ENCODE measurements at regions not wholly inside any gene's neighbourhood (a gene's known extent, or its start where the extent isn't known, plus 50 kb on each side); places are given as distances from the start of the nearest gene placed in this dataset.

DNA sequence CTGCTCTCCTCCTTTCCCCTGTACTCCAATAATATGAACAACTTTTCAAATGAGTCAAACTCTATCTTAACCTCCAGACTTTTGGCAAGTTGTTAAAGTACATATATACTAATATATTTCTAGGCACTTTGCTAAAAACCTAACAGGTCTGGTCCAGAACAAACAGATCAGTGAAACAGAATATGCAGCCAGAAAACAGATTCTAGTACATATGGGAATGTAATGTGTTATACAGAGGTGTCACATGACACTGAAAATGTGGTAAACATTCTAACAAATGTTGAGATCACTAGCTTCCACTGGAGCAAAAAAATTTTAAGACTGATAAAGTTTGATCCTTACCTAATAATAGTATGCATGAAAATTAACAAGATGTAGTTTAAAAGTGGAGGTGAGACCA lies 136.9 kb downstream of the OR2K2 start:
- Histone ChIP-seq H4K20me1 (ENCODE audit: control insufficient read depth, insufficient read depth) (no peaks in the 10 kb centered on the region), H3K36me3 (ENCODE audit: control insufficient read depth in 2 of 2, insufficient read depth in 2 of 2, low read length in 1 of 2) (no peaks in the 10 kb centered on the region), H2AFZ (ENCODE audit: control insufficient read depth, low read depth, low read length) (no peak overlapping the region), H3K27ac (ENCODE audit: control insufficient read depth, insufficient read depth) (no peak overlapping the region), H3K9me3 (replicated peaks; ENCODE audit: control insufficient read depth, insufficient read depth, low read length) (no peaks in the 10 kb centered on the region), H3K79me2 (ENCODE audit: control insufficient read depth, insufficient read depth, low read length) (no peaks in the 10 kb centered on the region), H3K9ac (ENCODE audit: control insufficient read depth, insufficient read depth, low read length) (no peak overlapping the region), H3K4me3 (no peak overlapping the region), H3K4me2 (ENCODE audit: control insufficient read depth, insufficient read depth) (no peak overlapping the region), H3K27me3 (replicated peaks in 1 of 2; ENCODE audit: control insufficient read depth in 2 of 2, insufficient read depth in 2 of 2, low read length in 1 of 2) (no peaks in the 10 kb centered on the region), H3K4me1 (ENCODE audit: control insufficient read depth, insufficient read depth, low read length) (no peaks in the 10 kb centered on the region)
- ATAC-seq (no peak), DNase-seq (ENCODE audit: low read depth, low spot score) (no peak), FAIRE-seq (no peak)
- intact Hi-C loops (cut with micrococcal nuclease; ENCODE audit: unreplicated experiment) = no loop called here
- ChIA-PET CTCF (interaction anchor here (1.0 kb wide), 1 partner anchor 157 kb away, joined by 3 read pairs; no protein-coding TSS in a partner anchor), RAD21 (ENCODE audit: unreplicated experiment) (no interaction called here), SMC1A (ENCODE audit: uncharacterized antibody, unreplicated experiment) (interaction anchor here (0.6 to 0.7 kb wide), 2 partner anchors 45 to 93 kb away, joined by 3 to 5 read pairs; no protein-coding TSS in a partner anchor), POLR2A (no interaction called here)
- in situ Hi-C loops (cut with MboI) = no loop called here
- BruUV-seq (replicated peaks) = no TSS peak
- TF ChIP-seq, protein P1, sequence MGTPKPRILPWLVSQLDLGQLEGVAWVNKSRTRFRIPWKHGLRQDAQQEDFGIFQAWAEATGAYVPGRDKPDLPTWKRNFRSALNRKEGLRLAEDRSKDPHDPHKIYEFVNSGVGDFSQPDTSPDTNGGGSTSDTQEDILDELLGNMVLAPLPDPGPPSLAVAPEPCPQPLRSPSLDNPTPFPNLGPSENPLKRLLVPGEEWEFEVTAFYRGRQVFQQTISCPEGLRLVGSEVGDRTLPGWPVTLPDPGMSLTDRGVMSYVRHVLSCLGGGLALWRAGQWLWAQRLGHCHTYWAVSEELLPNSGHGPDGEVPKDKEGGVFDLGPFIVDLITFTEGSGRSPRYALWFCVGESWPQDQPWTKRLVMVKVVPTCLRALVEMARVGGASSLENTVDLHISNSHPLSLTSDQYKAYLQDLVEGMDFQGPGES (IDR thresholded peaks at IDR 0.05) = no peak
- TF ChIP-seq MXI1 (IDR thresholded peaks at IDR 0.05; ENCODE audit: low read depth, low read length) = no peak
- TF ChIP-seq STAT1 (conservative IDR thresholded peaks at IDR 0.05) = no peak
- no peak for TF ChIP-seq SP1 (IDR thresholded peaks at IDR 0.05; ENCODE audit: low read depth, low read length)
- TF ChIP-seq STAT3 (IDR thresholded peaks at IDR 0.05; ENCODE audit: low read depth, low read length) = no peak
- no peak for TF ChIP-seq SUZ12 (IDR thresholded peaks at IDR 0.05; ENCODE audit: unreplicated experiment)
- no peak for TF ChIP-seq NR2F1 (conservative IDR thresholded peaks at IDR 0.05)
- no peak for TF ChIP-seq MEF2A (IDR thresholded peaks at IDR 0.05; ENCODE audit: insufficient read depth, low read depth, low read length)
- TF ChIP-seq, protein P2, sequence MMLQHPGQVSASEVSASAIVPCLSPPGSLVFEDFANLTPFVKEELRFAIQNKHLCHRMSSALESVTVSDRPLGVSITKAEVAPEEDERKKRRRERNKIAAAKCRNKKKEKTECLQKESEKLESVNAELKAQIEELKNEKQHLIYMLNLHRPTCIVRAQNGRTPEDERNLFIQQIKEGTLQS (IDR thresholded peaks at IDR 0.05; ENCODE audit: borderline replicate concordance, extremely low read depth, low read depth, low read length) = no peak
- TF ChIP-seq, protein P3, sequence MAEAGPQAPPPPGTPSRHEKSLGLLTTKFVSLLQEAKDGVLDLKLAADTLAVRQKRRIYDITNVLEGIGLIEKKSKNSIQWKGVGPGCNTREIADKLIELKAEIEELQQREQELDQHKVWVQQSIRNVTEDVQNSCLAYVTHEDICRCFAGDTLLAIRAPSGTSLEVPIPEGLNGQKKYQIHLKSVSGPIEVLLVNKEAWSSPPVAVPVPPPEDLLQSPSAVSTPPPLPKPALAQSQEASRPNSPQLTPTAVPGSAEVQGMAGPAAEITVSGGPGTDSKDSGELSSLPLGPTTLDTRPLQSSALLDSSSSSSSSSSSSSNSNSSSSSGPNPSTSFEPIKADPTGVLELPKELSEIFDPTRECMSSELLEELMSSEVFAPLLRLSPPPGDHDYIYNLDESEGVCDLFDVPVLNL (IDR thresholded peaks at IDR 0.05; ENCODE audit: low read depth, low read length) = no peak
- no peak for TF ChIP-seq SMC3 (IDR thresholded peaks at IDR 0.05; ENCODE audit: borderline replicate concordance, low read length)
- no peak for TF ChIP-seq FOXK2 (IDR thresholded peaks at IDR 0.05)
- TF ChIP-seq HCFC1 (IDR thresholded peaks at IDR 0.05; ENCODE audit: low read length) = no peak
- TF ChIP-seq KAT2A (conservative IDR thresholded peaks at IDR 0.05; ENCODE audit: control insufficient read depth, low read depth, low read length) = no peak
- TF ChIP-seq, protein P4, sequence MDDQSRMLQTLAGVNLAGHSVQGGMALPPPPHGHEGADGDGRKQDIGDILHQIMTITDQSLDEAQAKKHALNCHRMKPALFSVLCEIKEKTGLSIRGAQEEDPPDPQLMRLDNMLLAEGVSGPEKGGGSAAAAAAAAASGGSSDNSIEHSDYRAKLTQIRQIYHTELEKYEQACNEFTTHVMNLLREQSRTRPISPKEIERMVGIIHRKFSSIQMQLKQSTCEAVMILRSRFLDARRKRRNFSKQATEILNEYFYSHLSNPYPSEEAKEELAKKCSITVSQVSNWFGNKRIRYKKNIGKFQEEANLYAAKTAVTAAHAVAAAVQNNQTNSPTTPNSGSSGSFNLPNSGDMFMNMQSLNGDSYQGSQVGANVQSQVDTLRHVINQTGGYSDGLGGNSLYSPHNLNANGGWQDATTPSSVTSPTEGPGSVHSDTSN (IDR thresholded peaks at IDR 0.05; ENCODE audit: insufficient replicate concordance, low read depth, low read length) = no peak
- TF ChIP-seq GATAD2B (conservative IDR thresholded peaks at IDR 0.05; ENCODE audit: low read depth) = no peak
- TF ChIP-seq, protein P5, sequence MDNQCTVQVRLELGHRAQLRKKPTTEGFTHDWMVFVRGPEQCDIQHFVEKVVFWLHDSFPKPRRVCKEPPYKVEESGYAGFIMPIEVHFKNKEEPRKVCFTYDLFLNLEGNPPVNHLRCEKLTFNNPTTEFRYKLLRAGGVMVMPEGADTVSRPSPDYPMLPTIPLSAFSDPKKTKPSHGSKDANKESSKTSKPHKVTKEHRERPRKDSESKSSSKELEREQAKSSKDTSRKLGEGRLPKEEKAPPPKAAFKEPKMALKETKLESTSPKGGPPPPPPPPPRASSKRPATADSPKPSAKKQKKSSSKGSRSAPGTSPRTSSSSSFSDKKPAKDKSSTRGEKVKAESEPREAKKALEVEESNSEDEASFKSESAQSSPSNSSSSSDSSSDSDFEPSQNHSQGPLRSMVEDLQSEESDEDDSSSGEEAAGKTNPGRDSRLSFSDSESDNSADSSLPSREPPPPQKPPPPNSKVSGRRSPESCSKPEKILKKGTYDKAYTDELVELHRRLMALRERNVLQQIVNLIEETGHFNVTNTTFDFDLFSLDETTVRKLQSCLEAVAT (IDR thresholded peaks at IDR 0.05) = no peak

Measured in GM12878 (cell line).